ENCODE measurements at regions not wholly inside any gene's neighbourhood (a gene's known extent, or its start where the extent isn't known, plus 50 kb on each side); places are given as distances from the start of the nearest gene placed in this dataset.

DNA sequence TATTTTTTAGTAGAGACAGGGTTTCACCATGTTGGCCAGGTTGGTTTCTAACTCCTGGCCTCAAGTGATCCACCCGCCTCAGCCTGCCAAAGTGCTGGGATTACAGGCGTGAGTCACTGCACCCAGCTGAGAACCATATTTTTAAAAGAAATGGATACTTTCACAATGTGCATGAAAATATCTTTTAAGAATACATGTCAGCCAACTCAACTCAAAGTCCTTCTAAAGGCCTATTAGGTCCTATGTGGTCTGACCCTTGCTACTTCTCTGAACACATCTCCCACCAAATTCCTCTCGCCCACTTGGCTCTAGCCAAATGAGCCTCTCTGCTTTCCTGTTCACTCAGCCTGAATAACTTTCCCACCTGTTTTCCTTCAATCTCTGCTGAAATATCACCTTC, 119.6 kb downstream of the MTX2 start:
- no peak for DNase-seq

DNA sequence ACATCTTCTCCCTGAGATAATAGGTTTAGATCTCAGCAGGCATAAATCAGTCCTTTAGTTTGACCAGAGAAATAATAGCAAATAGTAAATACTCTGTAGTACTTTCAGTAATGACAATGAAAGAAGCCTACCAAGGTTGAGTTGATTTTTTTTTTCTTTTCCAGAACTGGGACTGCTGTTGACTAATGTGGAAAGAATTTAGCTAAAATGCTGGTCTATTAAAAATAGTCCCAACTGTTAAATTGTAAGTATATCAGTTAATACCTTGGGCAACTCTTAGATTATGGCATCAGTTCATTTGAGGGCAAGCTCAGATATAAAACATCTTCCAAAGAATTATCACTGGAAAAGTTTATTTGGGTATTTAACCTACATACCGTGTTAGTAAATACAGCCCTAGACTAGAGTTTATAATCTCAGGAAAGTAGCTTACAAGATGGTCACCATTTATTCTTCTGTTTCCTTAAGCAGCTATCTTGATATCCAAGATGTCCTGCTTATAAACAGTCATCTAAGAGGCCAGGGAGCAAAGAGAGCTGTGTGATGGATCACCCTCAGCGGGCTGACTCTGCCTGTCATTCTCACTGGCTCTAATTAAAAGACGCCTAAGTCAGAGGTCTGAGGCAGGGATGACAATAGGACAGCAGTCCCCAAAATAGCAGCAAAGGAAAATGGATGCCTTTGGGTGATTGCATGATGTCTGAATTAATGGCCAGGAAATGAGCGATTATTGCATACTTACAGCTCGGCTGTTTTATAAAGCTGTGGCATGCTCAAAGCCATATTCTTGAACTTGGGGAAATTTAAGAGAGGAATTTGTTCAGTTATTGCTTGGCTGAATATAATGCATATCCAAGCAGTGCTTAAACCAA, 121.3 kb downstream of the MTX2 start:
- no peak for DNase-seq

DNA sequence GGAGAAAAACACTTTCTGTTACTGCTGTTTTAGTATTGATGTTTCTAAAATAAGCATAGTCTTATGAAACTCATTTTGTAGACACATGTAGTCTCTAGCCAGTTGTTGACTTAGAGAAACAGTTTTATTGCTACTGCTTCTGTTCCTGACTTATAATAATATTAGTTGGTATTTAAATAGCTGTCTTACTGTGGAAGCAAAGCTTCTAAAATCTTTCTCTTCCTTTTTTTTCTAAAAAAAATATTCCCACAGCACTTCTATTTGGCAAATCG, 121.8 kb downstream of the MTX2 start:
- DNase-seq, result no peak

DNA sequence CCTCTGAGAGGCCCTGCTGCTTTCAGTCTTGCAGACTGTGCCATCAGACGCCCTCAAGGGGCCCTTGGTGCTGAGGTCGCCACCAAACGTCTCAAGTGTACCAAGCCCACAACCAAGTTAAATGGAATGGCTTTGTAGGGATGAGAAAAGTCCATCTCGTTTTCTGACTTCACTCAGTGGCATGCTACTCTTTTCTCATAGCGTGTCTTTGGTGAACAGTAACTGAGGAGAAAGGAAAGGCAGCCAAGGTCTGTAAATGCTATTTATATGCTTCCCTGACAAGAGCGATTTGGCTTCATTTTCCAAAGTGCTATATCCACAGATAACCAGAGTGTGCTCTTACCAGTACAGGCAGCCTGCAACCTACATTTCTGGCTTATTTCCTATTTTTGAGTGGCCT, 123.0 kb downstream of the MTX2 start:
- DNase-seq, result no peak

DNA sequence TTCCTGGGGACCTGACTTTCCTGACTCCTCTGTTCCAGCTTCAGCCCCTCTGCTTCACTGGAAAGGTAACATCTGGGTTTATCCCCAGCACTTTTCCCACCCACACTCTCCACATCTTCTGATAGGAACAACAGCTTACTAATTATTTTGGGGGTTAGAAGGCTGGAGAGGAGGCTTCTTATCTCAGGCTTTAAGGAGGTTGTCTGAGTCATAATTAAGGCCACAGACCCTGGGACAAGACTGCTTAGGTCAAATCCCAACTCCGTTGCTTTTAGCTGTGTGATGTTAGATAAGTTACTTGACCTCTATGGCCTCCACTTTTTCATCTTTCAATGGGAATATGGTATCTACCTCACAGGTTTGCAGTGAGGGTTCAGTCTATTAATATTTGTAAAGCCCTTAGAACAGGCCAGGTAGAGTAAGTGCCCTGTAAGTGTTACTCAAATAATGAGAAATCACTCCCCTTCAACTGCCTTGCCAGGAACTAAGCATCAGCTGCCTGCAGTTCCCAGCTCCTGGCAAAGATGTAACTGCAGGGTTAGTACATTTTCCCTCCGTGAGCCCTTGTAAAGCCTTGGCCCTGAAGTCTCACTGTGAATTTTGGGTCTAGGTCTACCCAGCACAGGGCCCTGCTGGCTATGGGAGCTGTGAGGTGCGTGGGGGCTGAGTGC, 123.6 kb downstream of the MTX2 start:
- no peak for DNase-seq

DNA sequence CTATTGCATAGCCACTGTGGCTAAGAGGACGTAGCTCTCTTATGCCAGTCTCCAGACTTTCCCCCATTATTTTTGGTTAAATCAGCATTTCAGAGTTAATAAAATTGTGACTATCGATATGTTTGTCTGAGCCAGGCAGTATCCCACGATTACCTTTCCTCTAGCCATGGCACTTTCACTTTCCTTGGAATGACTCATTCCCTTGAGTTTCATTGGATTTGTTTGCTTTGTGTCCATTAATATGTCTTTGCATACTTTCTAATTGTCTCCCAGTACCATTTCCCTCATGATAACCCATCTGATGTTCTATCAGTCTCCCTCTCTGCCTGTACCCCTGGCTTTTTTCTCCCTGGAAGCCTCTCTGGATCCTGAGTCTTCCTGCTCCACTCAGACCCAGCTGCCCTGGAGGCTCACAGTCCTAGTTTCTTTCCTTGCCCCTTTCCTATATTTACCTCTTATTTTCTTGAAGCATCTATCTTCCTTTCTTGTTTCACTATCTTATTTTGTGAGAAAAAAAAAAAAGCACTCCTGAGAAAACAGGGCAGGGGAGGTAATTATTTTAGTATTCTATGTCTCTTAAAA, 126.1 kb downstream of the MTX2 start:
- DNase-seq, result no peak

DNA sequence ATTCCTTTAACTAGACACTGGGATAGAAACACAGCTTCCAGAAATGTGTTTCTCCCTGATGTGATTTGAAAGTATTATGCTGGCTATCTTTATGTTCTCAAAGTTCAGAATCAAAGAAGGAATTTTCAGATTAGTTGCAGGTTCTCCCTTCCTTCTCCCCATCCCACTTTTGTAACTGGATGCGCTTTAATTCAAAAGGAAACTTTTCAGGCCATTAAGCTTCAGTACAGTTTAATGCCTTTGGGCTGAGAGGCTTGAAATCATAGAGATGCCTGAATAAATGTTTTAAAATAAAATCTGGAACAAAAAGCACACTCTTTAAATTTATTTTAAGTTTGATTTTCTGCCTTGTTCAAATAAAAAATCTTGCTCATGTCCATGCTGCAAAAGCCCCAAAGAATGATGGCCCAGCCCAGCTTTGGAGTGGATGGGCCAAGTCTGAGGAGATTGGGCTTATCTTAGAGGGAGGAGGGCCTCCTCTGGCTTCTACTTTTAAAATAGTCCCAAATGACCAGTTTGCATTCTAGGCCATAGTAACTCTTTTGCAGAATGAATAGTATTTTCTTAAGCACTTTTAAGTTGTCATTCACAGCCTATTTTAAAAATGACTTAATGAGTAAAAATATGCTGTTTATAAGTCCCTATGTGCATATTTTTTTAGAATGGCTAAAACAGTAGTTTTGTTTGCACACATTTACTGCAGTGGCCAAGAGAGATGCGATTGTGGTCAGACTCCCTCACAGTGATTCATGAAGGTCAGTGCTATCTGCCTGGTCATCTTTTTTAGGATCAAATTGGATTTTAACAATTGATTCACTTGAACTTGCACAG, 129.2 kb downstream of the MTX2 start:
- DNase-seq, result no peak

DNA sequence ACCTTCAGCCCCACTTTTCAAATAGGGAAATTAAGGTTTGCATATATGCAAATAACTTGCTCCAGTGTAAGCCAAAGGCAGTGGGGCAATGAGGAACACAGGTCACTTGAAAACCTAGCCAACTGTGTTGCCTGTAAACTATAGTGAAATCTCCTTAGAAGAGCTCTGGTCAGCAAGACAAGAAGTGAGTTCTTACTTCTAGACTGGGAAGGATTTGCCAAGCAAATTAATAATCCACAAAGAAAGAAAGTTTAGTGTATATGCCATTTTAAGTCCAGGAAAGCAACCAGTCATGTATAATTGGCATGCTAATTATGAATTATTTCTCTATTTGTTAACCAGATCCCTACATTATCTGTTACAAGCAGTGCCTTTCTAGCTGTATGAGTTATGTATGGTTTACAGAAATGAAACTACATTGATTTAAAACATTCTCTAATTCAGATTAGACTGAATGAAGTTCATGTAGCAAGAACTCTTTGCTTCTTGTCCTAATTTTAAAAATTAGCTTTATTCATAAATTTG, 129.9 kb downstream of the MTX2 start:
- no peak for DNase-seq

DNA sequence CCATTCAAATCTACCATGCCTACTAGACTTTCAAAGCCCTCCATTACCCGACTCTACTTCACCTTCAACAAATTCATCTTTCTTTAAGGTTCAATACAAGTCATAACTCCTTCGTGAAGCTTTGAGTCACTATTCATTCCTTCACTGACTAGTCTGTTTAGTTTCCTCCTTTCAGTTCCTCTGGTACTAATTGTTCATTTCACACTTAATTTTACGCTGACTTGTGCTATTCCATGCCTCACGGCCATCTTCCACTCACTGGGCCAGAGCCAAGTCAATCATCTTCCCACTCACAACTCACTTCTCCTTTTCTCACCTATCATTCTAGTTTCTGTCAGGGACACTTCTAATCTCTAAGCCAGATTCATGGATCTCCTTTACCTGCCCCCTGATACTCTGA, 136.2 kb downstream of the MTX2 start:
- DNase-seq, result no peak

DNA sequence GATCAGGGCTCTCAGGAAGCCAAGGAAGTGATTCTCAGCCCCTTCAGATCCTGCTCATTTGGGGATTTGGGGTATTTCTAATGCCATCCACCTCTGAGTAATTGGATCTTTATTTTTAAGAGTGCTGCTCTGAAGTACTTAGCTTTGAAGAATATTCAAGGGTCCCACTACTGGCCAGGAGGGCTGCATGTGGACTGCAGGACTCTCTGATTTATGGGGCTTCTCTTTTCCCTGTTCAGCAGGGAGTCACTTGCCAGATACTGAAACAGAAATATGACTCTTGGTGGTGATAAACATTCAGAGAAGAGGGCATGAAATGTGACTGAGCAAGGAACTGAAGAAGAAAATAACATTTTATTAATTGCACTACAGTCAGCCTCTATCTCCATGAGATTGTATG, 138.5 kb downstream of the MTX2 start:
- DNase-seq, result no peak

DNA sequence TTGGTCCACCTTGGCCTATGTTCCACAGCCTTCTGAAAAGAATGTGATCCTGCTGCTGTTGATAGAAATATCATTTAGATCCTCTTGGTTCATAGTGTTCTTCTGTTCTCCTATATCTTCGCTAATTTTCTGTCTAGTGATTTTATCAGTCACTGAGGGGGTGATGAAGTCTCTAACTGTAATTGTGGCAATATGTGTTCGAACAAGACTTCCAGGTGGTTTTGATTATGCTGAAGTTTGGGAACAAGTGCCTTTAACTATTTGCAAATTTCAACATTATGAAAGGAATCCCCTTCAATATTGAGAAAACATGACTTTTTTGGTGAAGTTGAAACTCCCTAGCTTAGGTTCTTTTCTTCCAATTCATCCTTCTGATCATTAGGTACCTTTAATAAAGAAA, 140.4 kb downstream of the MTX2 start:
- no peak for DNase-seq

DNA sequence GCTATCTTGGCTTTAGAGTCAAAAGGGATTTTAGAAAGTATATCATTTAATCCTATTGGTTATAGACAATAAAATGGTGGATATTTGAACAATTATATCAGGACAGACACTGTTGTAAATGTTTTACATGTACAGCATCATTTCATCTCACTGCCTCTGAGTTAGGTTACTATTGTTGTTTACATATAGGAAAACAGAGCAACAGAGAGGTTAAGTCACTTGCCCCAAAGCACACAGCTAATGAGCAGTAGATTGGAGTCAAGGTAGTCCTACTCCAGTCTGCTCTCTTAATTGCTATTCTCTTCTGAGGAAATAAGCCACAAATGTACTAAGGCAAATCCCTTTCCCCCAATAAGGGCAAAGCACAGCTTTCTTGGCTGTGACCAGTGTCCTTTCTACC, 142.9 kb downstream of the MTX2 start:
- DNase-seq, result no peak

DNA sequence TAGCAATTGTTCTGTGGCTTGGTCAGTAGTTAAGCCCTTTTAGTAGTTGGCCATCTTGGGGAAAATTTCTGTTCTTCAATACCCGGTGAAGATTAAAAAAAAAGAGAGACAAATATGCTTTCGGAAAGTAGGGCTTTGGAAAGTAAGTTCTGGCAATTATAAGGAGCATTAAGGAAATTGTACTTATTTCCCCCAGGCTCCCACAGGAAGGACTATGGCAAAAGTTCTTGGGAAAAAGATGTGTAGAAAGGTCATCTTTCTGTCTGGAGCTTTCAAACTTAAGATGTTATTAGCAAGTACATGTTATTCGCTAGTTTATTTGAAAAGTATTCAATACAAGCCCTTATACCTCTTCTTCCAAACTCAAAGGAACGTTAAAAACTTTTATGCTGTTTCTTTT, 144.5 kb downstream of the MTX2 start:
- no peak for DNase-seq

DNA sequence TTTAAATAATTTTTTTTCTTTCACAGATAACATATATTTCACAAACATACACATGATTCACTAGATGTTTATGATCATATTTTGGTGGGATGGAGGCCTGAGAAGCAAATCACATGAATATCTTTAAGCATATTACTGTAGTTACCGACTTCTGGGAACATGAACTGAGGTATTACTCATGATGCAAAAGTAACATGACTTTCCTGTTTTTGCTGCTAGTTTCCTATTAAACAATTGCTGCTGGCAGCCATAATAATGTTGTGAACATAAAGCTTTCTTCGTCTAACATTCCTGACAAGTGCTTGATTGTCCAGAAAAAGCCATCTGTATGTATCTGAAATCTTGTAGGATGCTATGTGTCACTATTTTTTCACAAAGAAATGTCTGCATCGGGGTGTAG, 145.4 kb downstream of the MTX2 start:
- no peak for DNase-seq

DNA sequence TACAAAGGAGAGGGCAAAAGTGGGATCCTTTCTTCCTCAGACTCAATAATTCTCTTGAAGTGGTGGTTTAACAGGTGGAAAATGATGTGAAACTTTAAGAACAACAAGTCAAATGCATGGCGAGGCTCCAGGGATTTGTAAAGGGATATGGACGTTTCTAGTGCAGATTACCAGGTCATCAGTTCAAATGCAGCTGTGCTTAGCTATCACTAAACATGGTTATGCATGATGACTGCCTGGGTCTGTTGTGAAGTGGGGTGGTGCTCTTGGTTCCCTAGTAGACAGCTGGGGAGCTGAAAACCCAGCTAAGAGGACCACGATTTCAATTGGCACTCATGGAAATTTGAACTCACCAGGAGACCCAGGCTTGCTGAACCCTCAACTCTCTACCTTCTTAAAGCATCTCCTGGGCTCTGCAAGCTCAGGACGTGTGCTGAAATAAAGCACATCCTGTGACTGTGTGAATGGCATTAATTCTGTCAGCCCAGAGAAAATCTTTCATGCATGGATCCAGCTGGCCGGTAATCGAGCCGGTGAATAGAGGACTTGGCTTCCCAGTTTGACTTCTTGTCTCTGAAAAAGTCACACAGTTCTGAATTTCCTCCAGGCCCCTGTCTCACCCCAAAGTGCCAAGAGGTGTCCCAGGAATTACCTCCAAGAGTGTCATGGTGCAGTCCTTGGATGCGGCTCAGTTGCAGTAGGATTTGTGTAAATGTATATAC, 146.1 kb downstream of the MTX2 start:
- DNase-seq, result no peak

DNA sequence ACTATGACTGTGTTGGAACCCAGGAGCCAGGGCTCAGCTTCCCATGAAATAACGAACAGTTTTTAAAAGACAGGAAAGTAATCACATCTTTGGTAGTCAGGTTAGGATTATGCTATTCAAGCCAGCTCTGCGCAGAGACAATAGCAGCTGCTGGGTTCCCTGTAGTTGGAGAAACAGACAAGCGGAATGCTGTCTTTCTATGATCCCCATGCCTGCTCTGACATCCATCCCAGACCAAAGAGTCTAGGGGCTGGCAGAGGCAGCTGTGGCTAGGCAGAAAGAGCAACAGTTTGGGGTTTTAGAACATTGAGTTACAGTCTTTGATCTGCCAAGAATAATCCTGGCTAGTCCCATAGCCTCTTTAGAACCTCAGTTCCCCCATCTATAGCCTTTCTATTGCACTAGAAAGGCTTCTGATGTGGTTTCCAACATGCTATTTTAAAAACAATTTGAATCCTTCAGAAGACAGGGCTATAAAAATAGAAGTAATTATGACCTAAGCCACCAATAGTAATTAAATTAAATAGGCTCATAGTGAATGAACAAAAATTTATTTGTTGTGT, 146.8 kb downstream of the MTX2 start:
- DNase-seq, result no peak

DNA sequence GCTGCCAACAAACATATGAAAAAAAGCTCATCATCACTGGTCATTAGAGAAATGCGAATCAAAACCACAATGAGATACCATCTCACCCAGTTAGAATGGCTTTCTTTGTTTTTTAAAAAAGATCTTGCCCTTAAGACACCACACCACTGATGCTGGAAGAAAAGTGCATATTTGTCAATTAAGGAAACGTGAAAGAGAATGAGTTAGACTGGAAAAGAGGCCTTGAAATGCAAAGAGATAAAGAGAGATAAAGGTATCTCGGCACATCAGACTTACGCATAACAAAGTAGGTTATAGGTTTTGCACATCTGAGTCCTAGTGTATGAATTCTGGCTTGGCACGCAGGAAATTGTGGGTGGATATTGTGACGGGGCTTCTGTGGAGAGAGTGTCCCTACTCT, 149.5 kb downstream of the MTX2 start:
- no peak for DNase-seq

DNA sequence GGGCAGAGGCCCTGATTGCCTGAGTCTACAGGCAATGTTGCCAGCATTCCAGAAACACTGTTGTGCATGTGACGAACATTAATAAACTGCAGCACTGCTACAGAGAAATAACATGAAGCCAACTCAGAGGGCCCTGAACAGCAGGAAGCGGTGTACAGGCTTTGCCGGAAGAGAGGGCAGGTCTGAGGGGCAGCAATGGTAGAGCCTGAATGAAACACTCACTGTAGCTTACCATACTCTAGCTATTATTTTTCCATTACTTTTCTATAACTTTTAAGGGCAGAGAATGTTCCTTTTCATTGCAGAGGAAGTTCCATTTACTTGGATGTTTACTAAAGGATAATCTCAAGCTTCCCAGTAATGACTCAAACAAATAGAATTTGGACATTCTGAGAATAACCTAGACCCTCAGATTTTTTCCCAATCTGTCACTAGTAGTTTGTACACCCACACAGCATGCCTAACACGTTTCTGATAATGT, 150.4 kb downstream of the MTX2 start:
- DNase-seq, result no peak

DNA sequence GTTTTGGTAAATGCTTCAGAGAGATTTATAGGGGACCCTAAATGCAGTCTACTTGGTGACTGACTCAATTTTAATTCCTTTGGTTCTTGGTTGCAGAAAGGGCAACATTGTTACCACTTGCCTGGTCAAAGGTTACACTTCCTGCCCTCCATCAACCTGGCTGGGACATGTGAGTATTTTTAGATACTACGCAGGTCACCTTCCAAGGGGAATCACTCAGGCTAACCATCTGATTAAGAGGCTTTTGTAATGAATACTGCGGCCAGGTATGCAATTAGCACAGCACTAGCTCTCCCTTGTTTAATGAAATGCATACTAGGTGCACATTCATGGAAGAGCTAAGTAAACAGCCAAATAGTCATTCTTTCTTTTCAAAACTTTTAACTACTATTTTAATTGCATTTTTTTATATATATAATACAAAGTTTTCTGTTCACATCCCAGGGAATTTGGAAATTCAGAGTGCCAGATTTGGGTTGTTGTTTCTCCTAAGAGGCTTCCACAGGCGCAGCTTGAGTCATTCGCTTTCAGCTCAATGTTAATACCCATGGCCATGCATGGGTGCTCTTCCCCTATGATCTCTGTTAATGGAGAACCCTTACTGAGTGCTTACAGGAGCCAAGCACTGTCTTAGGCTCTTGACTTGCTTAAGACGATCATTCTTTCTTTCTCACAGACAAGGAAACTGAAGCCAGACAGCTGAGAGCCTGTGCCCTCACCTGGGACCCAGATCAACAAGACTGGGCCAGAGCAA, 152.2 kb downstream of the MTX2 start:
- DNase-seq, result no peak

DNA sequence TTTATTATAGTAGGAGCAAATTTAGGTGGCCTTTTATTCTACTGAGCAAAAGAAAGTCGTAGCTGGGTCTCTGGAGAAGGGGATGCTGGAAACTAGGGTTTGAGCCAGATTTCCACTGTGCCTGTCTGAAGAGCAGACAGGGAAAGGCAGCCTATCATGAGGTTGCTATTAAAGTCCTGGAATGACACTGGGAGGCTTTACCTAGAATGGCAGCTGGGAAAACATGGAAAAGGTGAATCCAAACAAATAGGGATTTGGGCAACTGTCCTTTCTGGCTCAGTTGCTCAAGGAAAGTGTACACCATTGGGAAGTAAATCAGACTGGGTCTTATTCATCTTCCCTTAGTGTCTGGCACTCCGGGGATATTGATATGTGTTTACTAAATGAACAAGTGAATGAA, 154.6 kb downstream of the MTX2 start:
- no peak for DNase-seq

DNA sequence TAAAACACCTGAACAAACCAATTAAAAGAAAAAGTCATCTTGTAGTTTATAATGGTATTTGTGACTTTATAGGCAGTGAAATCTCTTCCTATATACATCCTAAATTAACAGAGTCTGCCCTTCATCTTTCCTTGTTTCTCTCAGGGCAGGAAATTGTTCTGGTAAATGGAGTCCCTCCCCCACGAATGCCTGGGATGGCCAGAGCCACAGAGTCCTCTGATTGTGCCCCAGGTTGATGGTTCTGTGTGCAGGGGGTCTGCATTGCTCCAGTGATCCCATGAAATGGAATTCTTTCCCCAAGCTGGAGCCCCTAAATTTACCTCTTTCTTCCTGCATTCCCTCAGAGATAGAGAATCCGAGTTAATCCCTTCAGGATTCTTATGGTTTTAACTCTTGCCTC, 155.5 kb downstream of the MTX2 start:
- no peak for DNase-seq
